RPMI8226 (cell line): ENCODE measurements at regions not wholly inside any gene's neighbourhood (a gene's known extent, or its start where the extent isn't known, plus 50 kb on each side); places are given as distances from the start of the nearest gene placed in this dataset.
"Not testable (repeated sequence)": the region's sequence is repeated elsewhere in the genome, so short reads cannot be mapped to it uniquely, and the experiment has no call there.

Experiments used
- DNase-seq: peaks from one replicate; pipeline ENCODE4 v3.0.0-alpha.2; 2015

GRCh38 chr6:92011681-92012245 is 1407.6 kb downstream of the EPHA7 start:
- DNase-seq = no peak

DNA sequence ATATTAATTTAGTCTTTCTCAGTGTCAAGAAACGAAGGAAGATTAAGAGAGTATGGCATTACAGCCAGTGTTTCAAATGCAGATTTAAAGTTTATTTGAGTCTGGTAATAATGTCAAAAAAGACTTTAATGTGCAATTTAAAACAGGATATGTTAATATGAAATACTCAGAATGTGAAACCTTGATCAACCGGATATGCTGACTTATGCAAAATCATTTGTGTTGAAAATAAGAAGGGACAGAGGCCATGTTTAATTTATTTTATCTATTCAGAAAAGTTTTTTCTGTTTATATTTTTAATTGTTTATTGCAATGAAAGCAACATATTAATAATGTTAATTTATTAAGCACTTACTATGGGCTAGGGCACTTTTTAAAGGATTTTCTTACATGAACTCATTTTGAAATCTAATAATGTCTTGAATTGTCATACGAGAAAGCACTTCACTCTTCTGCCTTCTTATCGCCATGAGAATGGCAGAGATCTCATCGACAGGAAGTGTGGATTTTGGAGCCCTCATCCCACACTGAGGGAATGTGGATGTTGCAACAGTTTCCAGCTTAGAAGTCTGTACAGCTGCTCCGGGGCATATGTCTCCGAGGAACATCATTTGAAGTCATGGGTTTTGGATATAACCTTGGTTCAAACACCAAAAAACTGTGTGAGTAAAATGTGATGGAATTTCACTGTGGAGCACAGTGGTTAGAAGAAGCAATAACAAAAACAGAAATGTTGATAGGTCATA is 1410.4 kb downstream of the EPHA7 start:
- DNase-seq = no peak

DNA sequence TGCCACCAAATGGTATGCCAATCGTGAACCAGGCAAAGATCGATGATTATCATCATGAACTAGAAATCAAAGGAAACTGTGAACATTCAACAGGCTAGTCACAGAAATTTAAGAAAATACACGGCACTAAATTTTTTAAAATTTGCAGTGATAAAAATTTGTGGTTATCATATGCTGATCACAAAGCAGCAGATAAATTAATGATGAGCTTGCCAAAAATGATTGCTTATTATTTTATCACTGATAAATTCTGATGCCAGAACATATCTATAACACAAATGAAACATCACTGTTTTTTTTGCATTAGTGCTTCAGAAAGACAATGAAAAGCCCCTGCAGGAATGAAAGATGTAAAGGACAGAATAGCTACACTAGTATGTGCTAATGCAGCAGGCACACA is 1413.2 kb upstream of the MAP3K7 start:
- no peak for DNase-seq

DNA sequence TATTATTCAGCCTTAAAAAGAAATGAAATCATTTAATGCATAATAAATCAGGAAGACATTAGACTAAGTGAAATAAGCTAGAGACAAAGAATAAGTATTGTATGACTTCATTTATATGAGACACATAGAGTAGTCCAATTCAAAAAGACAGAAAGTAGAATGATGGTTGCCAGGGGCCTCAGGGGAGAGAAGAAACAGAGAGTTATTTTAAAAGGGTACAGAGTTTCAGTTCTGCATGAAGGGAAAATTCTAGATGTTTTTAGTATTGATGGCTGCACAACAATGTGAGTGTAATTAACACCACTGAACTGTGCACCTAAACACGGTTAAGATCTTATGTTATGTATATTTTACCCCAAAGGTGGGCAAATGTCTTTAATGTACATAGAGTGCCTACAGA is 1407.9 kb upstream of the MAP3K7 start:
- no peak for DNase-seq

DNA sequence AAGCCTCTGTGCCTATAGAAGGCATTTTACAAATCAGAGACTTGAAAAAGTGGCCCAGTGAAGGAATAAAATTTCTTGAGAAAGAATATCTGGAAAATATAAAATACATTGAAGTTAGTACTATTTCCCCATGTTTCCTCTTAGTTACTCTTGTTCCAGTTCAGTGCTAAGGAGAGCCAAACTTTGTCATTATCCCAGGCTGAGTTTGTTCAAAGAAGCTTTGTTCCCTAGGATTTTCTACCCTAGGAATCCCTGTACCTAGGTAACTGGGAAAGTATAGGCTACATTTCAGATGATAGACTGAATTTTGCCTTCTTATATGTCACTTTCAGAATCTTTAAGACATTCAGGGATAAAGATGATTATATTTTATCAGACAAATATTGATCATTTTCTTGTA is 1395.7 kb upstream of the MAP3K7 start:
- DNase-seq = no peak

DNA sequence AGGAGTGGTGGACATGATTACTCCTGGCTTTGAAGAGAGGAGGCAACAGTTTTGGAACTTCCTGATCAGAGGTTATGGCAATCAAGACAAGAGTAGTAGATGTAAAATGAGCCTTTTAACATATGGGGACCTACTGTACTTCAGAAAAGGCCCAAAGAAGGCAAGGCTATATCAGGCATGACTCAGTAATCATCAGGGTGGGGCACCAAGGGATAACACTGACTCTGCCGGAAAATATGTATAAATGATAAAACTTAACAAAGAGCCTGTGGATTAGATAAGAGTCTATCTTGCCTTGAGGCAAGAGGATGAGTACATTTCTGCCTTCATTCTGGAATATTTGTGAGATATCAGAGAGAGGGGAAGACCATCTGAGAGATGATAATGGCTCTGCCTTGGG is 1389.9 kb upstream of the MAP3K7 start:
- no peak for DNase-seq

DNA sequence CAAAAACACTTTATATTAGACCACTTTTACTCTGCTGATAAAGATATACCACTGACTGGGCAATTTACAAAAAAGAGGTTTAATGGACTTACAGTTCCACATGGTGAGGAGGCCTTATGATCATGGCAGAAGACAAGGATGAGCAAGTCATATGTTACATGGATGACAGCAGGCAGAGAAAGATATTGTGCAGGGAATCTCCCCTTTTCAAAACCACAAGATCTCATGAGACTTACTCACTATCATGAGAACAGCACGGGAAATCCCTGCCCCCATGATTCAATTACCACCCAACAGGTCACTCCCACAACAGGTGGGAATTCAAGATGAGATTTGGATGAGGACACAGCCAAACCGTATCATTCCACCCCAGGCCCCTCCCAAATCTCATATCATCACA is 1383.8 kb upstream of the MAP3K7 start:
- DNase-seq = no peak

- DNase-seq = no peak
These were observed 1379.0 kb upstream of the MAP3K7 start for GRCh38 chr6:91965872-91966271.

DNA sequence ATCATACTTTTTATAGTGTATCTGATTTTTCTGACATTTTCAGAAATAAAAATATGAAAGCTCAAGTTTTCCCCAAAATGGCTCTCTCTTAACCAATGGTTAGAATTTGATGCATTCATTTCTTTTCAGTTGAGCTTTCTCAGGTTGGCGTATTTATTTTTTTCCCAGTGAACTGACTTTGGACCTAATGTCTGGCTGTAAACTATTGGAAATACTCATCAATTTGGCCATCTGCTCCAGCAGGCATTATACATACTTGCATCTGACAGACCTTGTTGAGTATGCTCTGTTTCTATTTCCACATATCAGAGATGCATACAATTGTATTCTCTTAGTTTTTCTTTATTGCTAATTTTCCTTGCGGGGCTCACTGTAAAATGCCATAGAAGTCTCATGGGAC is 1374.8 kb upstream of the MAP3K7 start:
- no peak for DNase-seq

DNA sequence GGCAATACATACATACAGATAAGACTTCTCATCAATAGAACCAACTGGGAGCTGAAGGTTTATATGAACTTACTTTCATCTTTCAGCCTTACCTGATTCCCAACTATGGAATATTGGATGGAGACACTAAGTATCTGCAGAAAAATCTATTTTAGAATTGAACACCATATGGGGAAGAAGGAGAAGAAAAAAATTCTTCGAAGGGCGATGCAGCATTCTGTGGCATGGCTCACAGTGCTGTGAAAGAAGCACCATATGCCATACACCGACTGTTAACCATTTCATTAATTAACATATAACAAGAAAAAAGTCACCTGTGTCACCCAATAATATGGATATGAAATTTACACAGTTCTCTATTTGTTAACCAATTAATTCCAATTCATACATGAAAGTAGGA is 1374.4 kb upstream of the MAP3K7 start:
- no peak for DNase-seq

DNA sequence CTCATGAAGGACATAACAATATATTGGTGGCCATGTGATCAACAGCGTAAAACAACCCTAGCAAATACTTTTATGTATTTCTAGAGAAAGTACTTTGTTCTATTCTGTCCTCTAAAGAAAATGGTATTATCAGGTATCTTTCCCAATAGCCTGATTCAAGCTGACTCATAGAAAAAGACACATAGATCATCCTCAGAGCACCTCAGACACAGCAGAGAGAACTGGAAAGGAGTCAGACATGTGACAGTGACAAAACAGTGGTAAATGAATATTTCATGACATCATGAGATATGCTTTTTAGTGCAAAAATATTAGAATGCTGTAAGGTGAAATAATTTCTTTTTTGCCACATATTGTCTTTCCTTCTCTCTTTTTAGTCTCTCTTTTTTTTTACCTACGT is 1355.0 kb upstream of the MAP3K7 start:
- DNase-seq = no peak

DNA sequence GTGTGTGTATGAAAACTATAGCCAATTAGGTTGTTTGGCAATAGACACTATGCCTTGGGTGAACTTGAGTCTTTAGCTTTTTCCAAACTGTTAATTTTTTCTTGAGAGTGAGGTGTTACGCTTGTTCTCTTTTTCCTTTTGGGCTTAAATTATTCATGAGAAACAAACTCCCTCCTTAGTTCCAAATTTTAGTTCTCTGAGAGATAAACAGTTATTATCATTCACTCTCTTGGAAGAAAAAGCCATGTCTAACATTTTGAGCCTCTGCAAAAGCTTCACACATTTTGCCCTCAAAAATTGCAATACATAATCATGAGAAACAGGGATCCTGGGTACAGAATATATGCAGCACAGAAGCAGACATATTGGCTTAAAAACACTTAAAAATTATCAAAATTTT is 1353.9 kb upstream of the MAP3K7 start:
- no peak for DNase-seq

GRCh38 chr6:91926827-91927226 is 1340.0 kb upstream of the MAP3K7 start:
- no peak for DNase-seq

DNA sequence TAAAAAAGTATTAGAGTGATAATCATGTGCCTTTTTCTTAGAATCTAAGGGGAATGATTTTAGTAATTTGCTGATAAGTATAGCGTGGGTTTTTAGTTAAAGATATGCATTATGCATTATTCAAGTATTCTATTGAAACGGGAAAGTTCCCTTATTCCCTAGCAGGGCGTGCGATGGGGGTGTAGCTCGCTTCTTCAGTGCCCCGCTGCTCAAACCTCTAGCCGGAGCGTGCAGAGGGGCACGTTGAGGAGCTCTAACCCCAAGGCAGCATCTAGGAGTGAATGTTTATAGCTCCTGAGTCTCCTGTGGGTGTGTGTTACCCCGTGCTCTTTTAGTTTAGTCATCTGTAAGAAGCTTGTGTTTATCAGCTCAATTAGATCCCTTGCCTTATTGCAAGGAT is 1339.5 kb upstream of the MAP3K7 start:
- DNase-seq = no peak

GRCh38 chr6:91911945-91912344 is 1325.1 kb upstream of the MAP3K7 start:
- DNase-seq = no peak

GRCh38 chr6:91904586-91905164 is 1317.8 kb upstream of the MAP3K7 start:
- DNase-seq = no peak

DNA sequence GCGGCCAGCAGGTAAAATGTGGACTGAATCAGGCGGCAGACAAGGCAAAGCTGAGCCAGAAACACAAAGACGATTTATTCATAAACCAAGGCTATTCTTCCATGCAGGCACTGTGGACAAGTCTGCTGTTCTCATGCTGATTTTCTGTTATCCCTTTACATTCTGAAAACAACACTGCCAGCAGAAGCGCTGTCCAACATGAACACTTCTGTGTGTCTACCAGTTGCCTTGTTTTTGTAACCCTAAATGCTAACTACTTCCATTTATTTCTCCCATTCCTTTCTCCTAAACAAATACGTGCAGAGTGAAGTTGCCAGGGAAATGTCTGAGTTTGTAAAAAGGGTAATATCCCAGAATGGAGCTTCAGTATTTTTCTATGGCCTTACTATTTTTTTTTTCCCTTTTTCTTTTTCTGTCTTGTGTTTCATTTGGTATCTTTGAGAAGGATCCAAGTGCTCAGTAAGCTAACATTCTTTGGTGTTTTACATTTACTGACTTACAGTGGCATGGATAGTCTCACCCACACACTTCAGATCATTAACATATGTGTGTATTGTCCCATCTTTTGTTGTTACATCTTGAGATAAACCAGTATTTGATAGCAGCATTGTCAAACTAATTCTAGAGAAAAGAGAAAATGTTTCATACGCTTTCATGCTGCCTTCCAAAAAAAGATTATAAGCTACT is 1308.9 kb upstream of the MAP3K7 start:
- no peak for DNase-seq

- no peak for DNase-seq
These were observed 1299.4 kb upstream of the MAP3K7 start for GRCh38 chr6:91886183-91886795.

- DNase-seq = not testable (repeated sequence)
These were observed 1294.9 kb upstream of the MAP3K7 start for GRCh38 chr6:91881791-91882190.

DNA sequence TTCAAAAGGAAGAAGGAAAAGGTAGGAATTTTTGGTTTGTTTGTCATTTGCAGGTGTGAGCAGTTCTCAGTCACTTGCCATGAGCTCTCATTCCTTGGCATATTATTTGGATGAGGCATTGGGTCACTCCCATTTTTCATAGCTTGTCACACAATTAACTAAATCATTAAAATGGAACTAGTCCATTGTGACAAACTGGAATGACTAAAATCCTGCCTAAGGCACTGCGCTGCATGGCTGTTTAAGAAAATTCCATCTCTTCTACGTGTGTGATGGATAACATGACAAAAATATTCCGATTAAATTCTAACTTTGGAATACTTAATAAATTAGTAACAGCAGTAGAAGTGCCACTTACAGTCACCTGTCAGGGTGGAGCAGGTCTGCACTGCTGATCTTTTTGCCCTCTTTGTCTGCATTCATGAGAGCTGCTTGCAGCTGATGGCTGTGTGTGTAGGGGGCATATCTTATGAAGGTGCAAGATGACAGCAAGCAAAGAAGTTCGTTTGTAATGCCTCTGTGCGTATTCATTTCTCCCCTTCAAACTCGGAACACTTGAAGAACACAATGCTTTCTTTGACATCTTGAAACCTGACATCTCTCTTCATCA is 1292.6 kb upstream of the MAP3K7 start:
- no peak for DNase-seq

- no peak for DNase-seq
These were observed 1291.1 kb upstream of the MAP3K7 start for GRCh38 chr6:91877994-91878393.

- DNase-seq = no peak
These were observed 1288.1 kb upstream of the MAP3K7 start for GRCh38 chr6:91874971-91875370.

DNA sequence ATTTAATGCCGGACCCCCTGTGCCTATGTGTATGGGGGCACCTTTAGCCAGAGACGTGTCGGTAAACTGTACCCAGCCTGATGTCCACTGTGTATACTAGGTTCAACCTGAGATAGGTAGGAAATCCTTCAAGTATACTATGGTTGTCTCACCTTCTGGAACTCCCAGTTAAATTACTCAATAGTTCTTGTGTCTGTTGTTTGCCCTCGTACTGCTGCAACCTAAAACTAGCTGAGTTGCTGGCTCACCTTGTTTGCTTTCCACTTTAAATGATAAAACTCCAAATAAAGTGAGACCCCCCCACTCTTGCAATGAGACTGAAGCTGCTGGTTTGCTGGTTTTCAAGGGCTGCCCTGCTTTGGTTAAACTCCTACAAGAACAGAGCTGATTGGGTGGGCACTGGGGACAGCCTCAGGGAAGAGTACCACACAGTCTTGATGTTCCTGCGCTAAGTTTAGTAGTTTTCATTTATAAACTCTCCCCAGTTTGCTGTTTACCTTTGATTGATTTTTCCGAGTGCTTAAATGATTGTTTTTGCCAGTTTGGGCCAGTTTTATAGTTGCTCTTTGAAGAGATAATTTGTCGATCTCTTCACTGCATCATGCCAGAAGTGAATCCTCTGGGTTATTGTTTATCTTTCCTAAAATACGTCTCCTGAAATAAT is 1281.8 kb upstream of the MAP3K7 start:
- no peak for DNase-seq
